Keratinocyte (primary cell): ENCODE measurements at regions not wholly inside any gene's neighbourhood (a gene's known extent, or its start where the extent isn't known, plus 50 kb on each side); places are given as distances from the start of the nearest gene placed in this dataset.

Experiments
- DNase-seq: peaks from one replicate; pipeline ENCODE4 v3.0.0-alpha.2; 2011; ENCODE audit warnings: low read depth, missing footprints, low spot score
- FAIRE-seq: peaks from 2 replicates; lab custom pipeline; 2011; peaks lifted over from hg19 to GRCh38; lab: Jason Lieb, UNC
- H2AFZ ChIP-seq: 2 replicates; pipeline ENCODE4 v1.6.0; 2012; ENCODE audit warnings: low read length, control low read depth, inconsistent platforms; ENCODE audit not compliant: control insufficient read depth
- H3K27ac ChIP-seq: 2 replicates; pipeline ENCODE4 v1.5.1; 2011; ENCODE audit warnings: low read length; ENCODE audit not compliant: control insufficient read depth, insufficient read depth
- H3K27me3 ChIP-seq: 3 replicates; pipeline ENCODE4 v1.6.0; 2011; ENCODE audit warnings: low read length; ENCODE audit not compliant: control insufficient read depth, insufficient read depth; ENCODE audit errors: extremely low read depth
- H3K36me3 ChIP-seq, 2 experiments: 2 replicates in 1 of 2; 3 replicates in 1 of 2; pipeline ENCODE4 v1.5.1; 2011; ENCODE audit warnings: low read length in 2 of 2, mild to moderate bottlenecking in 1 of 2; ENCODE audit not compliant: control insufficient read depth in 2 of 2, insufficient read depth in 2 of 2; ENCODE audit errors: extremely low read depth in 1 of 2
- H3K4me1 ChIP-seq: 3 replicates; pipeline ENCODE4 v1.5.1; 2011; ENCODE audit warnings: low read length; ENCODE audit not compliant: control insufficient read depth, insufficient read depth; ENCODE audit errors: extremely low read depth
- H3K4me2 ChIP-seq: 3 replicates; pipeline ENCODE4 v1.6.0; 2011; ENCODE audit warnings: low read depth, low read length; ENCODE audit not compliant: control insufficient read depth, insufficient read depth; ENCODE audit errors: extremely low read depth
- H3K4me3 ChIP-seq, 3 experiments: fragments of 200-600 bp in 1 of 3; sonication (generic) in 1 of 3; 2 replicates in 2 of 3; 3 replicates in 1 of 3; pipeline ENCODE4 v1.5.1; 2011 to 2016; ENCODE audit warnings: low read length in 3 of 3, mild to moderate bottlenecking in 3 of 3, control low read depth in 2 of 3, inconsistent platforms in 1 of 3, low read depth in 1 of 3, mixed read lengths in 1 of 3, mixed run types in 1 of 3, moderate library complexity in 1 of 3; ENCODE audit not compliant: control insufficient read depth in 2 of 3, insufficient read depth in 2 of 3; ENCODE audit errors: extremely low read depth in 1 of 3
- H3K79me2 ChIP-seq: 2 replicates; pipeline ENCODE4 v1.6.0; 2012; ENCODE audit warnings: low read length; ENCODE audit not compliant: control insufficient read depth, insufficient read depth
- H3K9ac ChIP-seq: 3 replicates; pipeline ENCODE4 v1.6.0; 2011; ENCODE audit warnings: low read length; ENCODE audit not compliant: control insufficient read depth, insufficient read depth; ENCODE audit errors: extremely low read depth
- H3K9me1 ChIP-seq: 3 replicates; pipeline ENCODE4 v1.6.0; 2011; ENCODE audit warnings: low read length; ENCODE audit not compliant: control insufficient read depth, insufficient read depth; ENCODE audit errors: extremely low read depth
- H3K9me3 ChIP-seq: 2 replicates; pipeline ENCODE4 v1.5.1; 2012; ENCODE audit warnings: low read depth, low read length; ENCODE audit not compliant: control insufficient read depth
- H4K20me1 ChIP-seq: 3 replicates; pipeline ENCODE4 v1.6.0; 2011; ENCODE audit warnings: low read length; ENCODE audit not compliant: control insufficient read depth, insufficient read depth; ENCODE audit errors: extremely low read depth
- CTCF ChIP-seq, 3 experiments: IDR thresholded peaks in 1 of 3; conservative IDR thresholded peaks in 1 of 3; optimal IDR thresholded peaks in 1 of 3; 2 replicates in 2 of 3; 3 replicates in 1 of 3; pipeline versions ENCODE3 to v1.5.1; 2011; ENCODE audit warnings: low read length in 3 of 3, mild to moderate bottlenecking in 3 of 3, moderate library complexity in 2 of 3, control low read depth in 1 of 3, inconsistent platforms in 1 of 3; ENCODE audit not compliant: insufficient read depth in 2 of 3; ENCODE audit errors: extremely low read depth in 1 of 3
- EZH2 ChIP-seq: IDR thresholded peaks from one replicate; pipeline ENCODE4 v1.6.1; 2012; ENCODE audit warnings: inconsistent platforms, mild to moderate bottlenecking, low read length, moderate library complexity
- dilution Hi-C: fragments of 300-500 bp; cut with MboI; formaldehyde crosslinking; loops from one replicate; pipeline ENCODE4 v1.7.0; 2020; ENCODE audit warnings: low sequenced_read_pairs; ENCODE audit not compliant: extremely low pct_ligation_motif_present

- no peak for FAIRE-seq
- DNase-seq, result no peak
- Histone ChIP-seq H3K4me2 (no peak overlapping the region), H3K27me3 (peaks cover 5% of the 10 kb centered on the region), H4K20me1 (no peaks in the 10 kb centered on the region), H3K79me2 (no peaks in the 10 kb centered on the region), H3K27ac (no peak overlapping the region), H3K9ac (no peak overlapping the region), H3K36me3 (no peaks in the 10 kb centered on the region), H3K9me3 (no peaks in the 10 kb centered on the region), H3K9me1 (no peaks in the 10 kb centered on the region), H3K4me1 (no peaks in the 10 kb centered on the region), H2AFZ (no peak overlapping the region), H3K4me3 (no peak overlapping the region)
- dilution Hi-C loops, result no loop called here
- TF ChIP-seq EZH2 (no peak), CTCF (optimal IDR thresholded peaks at IDR 0.05 in 1 of 3, IDR thresholded peaks at IDR 0.05 in 1 of 3, conservative IDR thresholded peaks at IDR 0.05 in 1 of 3; ENCODE audit: extremely low read depth in 1 of 3, insufficient read depth in 2 of 3, low read length in 3 of 3) (no peak)
Observed at GRCh38 chr21:35484032-35484431, 434.9 kb upstream of the RUNX1 start.

GRCh38 chr21:35482933-35483662 is 434.0 kb upstream of the RUNX1 start:
- Histone ChIP-seq H3K9ac (no peak overlapping the region), H3K4me1 (no peaks in the 10 kb centered on the region), H3K27me3 (peaks cover 5% of the 10 kb centered on the region), H2AFZ (no peak overlapping the region), H3K36me3 (no peaks in the 10 kb centered on the region), H3K9me1 (no peaks in the 10 kb centered on the region), H3K9me3 (no peaks in the 10 kb centered on the region), H4K20me1 (no peaks in the 10 kb centered on the region), H3K4me2 (no peak overlapping the region), H3K27ac (no peak overlapping the region), H3K4me3 (no peak overlapping the region), H3K79me2 (no peaks in the 10 kb centered on the region)
- dilution Hi-C loops, result no loop called here
- no peak for TF ChIP-seq CTCF (optimal IDR thresholded peaks at IDR 0.05 in 1 of 3, IDR thresholded peaks at IDR 0.05 in 1 of 3, conservative IDR thresholded peaks at IDR 0.05 in 1 of 3; ENCODE audit: extremely low read depth in 1 of 3, insufficient read depth in 2 of 3, low read length in 3 of 3)
- no peak for TF ChIP-seq EZH2
- FAIRE-seq (no peak), DNase-seq (no peak)
